ENCODE measurements at regions not wholly inside any gene's neighbourhood (a gene's known extent, or its start where the extent isn't known, plus 50 kb on each side); places are given as distances from the start of the nearest gene placed in this dataset.

DNA sequence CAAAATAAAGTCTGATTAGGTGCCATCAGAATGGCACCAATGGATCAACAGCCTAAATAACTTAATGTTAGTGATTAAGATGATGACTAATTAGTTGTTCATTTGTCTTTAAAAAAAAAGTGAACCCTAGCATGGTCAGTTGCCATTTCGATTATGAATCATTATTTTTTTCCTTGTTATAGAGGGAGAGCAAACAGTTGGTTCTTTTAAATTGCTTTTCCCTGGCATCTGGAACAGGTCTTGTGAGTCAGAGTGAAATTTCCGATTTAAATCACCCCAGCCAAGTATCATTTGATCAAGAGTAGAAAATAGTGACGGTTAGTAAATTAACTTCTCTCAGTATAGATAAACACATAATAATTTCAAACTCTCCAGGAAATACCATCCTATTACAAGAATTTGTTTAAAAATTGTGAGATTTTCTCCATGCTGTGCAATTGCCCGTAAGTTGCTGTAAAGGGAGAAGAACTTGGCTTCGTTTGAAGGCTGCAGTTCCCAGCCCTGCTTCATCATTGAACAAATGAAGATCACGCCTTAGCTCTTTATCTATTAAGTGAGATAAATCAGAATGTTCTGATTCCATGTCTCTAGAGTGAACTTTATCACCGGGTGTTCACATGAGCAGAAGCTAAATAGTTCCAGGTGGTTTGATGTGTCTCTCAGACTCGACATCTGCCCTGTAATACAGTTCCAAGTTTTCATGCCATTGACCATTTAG lies 741.3 kb downstream of the DOK5 start:
- no peak overlapping the region for H3K27ac ChIP-seq
- no peak overlapping the region for H3K4me2 ChIP-seq
- H3K27me3 ChIP-seq: no peaks in the 10 kb centered on the region
- H4K20me1 ChIP-seq: no peaks in the 10 kb centered on the region
- no peak for TF ChIP-seq Cebpa-rat (IDR thresholded peaks at IDR 0.05)
- no peaks in the 10 kb centered on the region for H3K36me3 ChIP-seq
- H3K4me3 ChIP-seq: no peak overlapping the region
- H3K4me1 ChIP-seq: no peaks in the 10 kb centered on the region
- peaks cover 0 to 7% (median 0%) of the 10 kb centered on the region in 11 experiments; a peak in 1 of 22 replicates for H3K9me3 ChIP-seq (replicated peaks in 1 of 11)
- H3K9ac ChIP-seq: no peak overlapping the region

DNA sequence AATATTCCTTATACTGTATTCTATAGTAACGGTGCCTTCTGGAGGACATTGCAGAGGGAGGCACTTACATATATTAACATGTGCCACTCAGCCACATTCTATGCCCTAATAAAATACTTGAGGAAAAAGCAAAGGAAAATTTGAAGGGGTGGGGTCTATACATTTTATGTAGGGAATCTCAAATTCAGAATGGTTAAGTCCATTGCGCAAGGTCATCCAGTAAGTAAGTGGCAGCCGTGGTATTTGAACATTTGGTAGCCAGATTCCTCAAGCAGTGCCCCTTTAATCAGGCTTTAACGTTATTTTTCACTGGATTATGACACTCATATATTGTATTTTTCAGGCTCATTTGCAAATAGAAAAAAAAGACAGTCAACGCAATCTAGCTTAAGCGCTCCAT lies 738.3 kb downstream of the DOK5 start:
- Histone ChIP-seq H3K4me2 (no peak overlapping the region), H3K27ac (no peak overlapping the region), H3K4me1 (no peaks in the 10 kb centered on the region), H3K27me3 (no peaks in the 10 kb centered on the region), H4K20me1 (no peaks in the 10 kb centered on the region), H3K9me3 (replicated peaks in 1 of 11) (no peaks in the 10 kb centered on the region), H3K9ac (no peak overlapping the region), H3K36me3 (no peaks in the 10 kb centered on the region), H3K4me3 (no peak overlapping the region)
- no peak for TF ChIP-seq Cebpa-rat (IDR thresholded peaks at IDR 0.05)

DNA sequence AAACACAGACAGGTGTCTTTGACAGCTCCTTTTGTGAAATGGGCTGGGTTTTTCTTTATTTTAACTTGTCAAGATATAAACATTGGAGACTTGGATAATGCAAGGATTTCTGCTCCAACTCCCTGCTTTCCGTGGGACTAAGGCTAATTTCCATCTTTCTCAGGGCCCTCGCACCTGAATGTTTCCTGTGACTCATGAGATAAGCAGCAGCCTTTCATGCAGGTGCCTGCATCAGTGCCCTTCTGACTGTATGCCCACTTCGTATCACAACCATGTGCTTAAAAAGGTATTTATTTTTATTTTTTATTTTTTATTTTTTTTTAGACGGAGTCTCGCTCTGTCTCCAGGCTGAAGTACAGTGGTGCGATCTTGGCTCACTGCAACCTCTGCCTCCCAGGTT lies 736.1 kb downstream of the DOK5 start:
- H3K4me1 ChIP-seq: no peaks in the 10 kb centered on the region
- H3K4me2 ChIP-seq: no peak overlapping the region
- no peaks in the 10 kb centered on the region for H4K20me1 ChIP-seq
- H3K27me3 ChIP-seq: no peaks in the 10 kb centered on the region
- H3K4me3 ChIP-seq: no peak overlapping the region
- no peaks in the 10 kb centered on the region for H3K36me3 ChIP-seq
- no peaks in the 10 kb centered on the region for H3K9me3 ChIP-seq (replicated peaks in 1 of 11)
- H3K9ac ChIP-seq: no peak overlapping the region
- no peak for TF ChIP-seq Cebpa-rat (IDR thresholded peaks at IDR 0.05)
- H3K27ac ChIP-seq: no peak overlapping the region

DNA sequence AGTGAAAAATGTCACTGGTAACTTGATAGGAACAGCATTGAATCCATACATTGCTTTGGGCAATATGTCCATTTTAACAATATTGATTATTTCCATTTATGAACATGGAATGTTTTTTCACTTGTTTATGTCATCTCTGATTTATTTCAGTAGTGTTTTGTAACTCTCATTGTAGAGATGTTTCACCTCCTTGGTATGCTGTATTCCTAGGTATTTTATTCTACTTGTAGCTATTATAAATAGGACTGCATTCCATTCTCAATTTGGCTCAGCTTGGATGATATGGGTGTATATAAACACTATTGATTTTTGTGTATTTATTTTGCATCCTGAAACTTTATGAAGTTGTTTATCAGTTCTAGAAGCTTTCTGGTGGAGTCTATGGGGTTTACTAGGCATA lies 730.3 kb downstream of the DOK5 start:
- Histone ChIP-seq H4K20me1 (no peaks in the 10 kb centered on the region), H3K9ac (no peak overlapping the region), H3K27me3 (no peaks in the 10 kb centered on the region), H3K9me3 (replicated peaks in 1 of 11) (no peaks in the 10 kb centered on the region), H3K4me1 (no peaks in the 10 kb centered on the region), H3K4me3 (no peak overlapping the region), H3K4me2 (no peak overlapping the region), H3K27ac (no peak overlapping the region), H3K36me3 (no peaks in the 10 kb centered on the region)
- no peak for TF ChIP-seq Cebpa-rat (IDR thresholded peaks at IDR 0.05)

DNA sequence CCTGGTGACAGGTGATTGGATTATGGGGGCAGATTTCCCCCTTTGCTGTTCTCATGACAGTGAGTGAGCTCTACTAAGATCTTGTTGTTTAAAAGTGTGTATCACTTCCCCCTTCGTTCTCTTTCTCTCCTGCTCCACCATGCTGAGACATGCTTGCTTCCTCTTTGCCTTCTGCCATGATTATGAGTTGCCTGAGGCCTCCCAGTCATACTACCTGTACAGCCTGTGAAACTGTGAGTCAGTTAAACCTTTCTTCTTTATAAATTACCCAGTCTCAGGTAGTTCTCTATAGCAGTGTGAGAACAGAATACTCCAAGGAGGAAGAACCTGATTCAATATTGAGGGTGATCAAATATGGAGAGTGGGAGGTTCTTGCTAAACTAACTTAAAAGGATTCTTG lies 724.9 kb downstream of the DOK5 start:
- Histone ChIP-seq H4K20me1 (no peaks in the 10 kb centered on the region), H3K4me1 (no peaks in the 10 kb centered on the region), H3K27me3 (no peaks in the 10 kb centered on the region), H3K9me3 (replicated peaks in 1 of 11) (peaks cover 0 to 9% (median 0%) of the 10 kb centered on the region in 11 experiments; a peak in 2 of 22 replicates), H3K36me3 (no peaks in the 10 kb centered on the region), H3K4me3 (no peak overlapping the region), H3K9ac (no peak overlapping the region), H3K4me2 (no peak overlapping the region), H3K27ac (no peak overlapping the region)
- no peak for TF ChIP-seq Cebpa-rat (IDR thresholded peaks at IDR 0.05)

DNA sequence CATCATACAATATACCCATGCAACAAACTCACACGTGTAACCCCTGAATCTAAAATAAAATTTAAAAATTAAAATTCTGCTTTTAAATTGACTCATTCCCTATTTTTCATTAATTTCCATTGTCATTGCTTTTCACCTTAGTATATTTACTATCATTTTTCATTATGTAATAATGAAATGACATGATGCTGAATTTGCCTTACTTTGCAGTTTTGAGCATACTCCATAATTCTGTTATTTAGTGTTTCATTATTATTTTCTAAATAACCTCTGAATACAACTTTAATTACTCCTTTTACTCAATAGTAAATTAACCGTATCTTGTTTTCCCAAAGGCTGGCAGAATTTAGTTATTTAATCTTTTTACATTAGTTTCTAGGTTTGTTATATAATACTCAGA lies 719.6 kb downstream of the DOK5 start:
- TF ChIP-seq Cebpa-rat (IDR thresholded peaks at IDR 0.05): no peak
- H3K27me3 ChIP-seq: no peaks in the 10 kb centered on the region
- H3K36me3 ChIP-seq: no peaks in the 10 kb centered on the region
- no peak overlapping the region for H3K4me2 ChIP-seq
- no peak overlapping the region for H3K9ac ChIP-seq
- peaks cover 0 to 9% (median 0%) of the 10 kb centered on the region in 11 experiments; a peak in 2 of 22 replicates for H3K9me3 ChIP-seq (replicated peaks in 1 of 11)
- H3K4me1 ChIP-seq: no peaks in the 10 kb centered on the region
- no peak overlapping the region for H3K4me3 ChIP-seq
- H4K20me1 ChIP-seq: no peaks in the 10 kb centered on the region
- H3K27ac ChIP-seq: no peak overlapping the region

DNA sequence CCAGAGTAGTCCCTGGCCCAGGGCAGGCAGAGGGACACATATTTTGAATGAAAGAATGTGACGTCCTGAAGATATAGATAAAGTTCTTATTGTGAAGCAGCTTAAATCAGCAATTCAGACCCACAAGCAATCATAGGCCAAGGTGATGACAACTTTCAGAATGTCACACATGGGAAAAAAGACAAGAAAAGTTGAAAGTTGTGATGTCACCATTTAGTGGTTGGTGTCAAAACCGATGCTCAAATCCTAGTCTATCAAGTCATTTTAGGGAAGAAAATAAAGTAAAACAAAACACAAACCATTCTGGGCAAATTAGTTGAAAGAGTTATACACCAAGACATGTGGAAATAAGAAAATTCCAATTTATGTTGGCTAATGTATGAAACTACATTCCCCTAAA lies 710.8 kb downstream of the DOK5 start:
- no peaks in the 10 kb centered on the region for H4K20me1 ChIP-seq
- TF ChIP-seq Cebpa-rat (IDR thresholded peaks at IDR 0.05): no peak
- H3K9me3 ChIP-seq (replicated peaks in 1 of 11): no peaks in the 10 kb centered on the region
- no peak overlapping the region for H3K27ac ChIP-seq
- H3K9ac ChIP-seq: no peak overlapping the region
- no peak overlapping the region for H3K4me3 ChIP-seq
- no peaks in the 10 kb centered on the region for H3K27me3 ChIP-seq
- no peaks in the 10 kb centered on the region for H3K36me3 ChIP-seq
- H3K4me2 ChIP-seq: no peak overlapping the region
- H3K4me1 ChIP-seq: no peaks in the 10 kb centered on the region

DNA sequence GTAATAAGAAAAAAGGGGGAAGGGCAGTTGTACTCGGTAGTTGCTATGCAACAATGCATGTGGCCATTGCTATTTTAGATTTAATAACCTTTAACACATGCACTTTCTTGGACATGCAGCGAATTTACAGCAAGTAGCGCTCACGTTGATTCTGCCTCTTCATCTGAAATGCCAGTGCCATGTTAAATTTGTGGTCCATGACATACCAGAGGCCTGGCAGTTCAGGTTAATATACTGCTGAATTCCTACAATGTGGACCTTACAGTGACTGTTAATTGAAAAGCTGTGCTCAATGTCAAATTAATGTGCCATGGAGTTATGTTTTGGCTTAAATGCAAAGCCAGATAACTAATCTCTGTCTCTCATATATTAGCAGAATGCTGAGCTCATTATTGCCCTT lies 699.7 kb downstream of the DOK5 start:
- no peak overlapping the region for H3K4me2 ChIP-seq
- H3K9ac ChIP-seq: no peak overlapping the region
- H3K36me3 ChIP-seq: no peaks in the 10 kb centered on the region
- H3K27ac ChIP-seq: no peak overlapping the region
- peaks cover 0 to 4% (median 0%) of the 10 kb centered on the region in 11 experiments; a peak in 1 of 22 replicates for H3K9me3 ChIP-seq (replicated peaks in 1 of 11)
- H3K4me3 ChIP-seq: no peak overlapping the region
- no peak for TF ChIP-seq Cebpa-rat (IDR thresholded peaks at IDR 0.05)
- H3K4me1 ChIP-seq: peaks cover 0 to 17% (median 0%) of the 10 kb centered on the region in 10 experiments; a peak in 7 of 20 replicates
- H4K20me1 ChIP-seq: no peaks in the 10 kb centered on the region
- no peaks in the 10 kb centered on the region for H3K27me3 ChIP-seq

DNA sequence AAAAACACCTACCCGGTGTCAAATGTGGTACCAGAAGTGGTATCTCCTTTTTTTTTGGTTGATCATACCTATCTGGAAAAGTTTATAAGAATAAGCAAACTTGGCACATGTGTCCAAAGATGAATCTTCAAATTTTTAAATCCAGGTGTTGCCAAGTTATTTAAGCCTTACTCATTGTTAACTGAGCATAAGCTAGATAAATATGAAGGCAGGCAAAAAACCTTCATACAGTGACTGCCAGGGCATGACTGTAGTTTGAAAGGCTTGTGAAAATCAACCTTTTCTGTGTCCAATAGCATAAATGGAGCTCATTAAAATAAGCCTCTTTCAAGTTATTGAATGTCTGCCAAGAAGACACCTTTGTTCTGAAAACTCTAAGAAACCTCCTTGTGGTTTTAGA lies 699.2 kb downstream of the DOK5 start:
- no peak overlapping the region for H3K27ac ChIP-seq
- H3K4me3 ChIP-seq: no peak overlapping the region
- no peak overlapping the region for H3K4me2 ChIP-seq
- no peaks in the 10 kb centered on the region for H3K36me3 ChIP-seq
- H3K9ac ChIP-seq: no peak overlapping the region
- no peak for TF ChIP-seq Cebpa-rat (IDR thresholded peaks at IDR 0.05)
- H3K9me3 ChIP-seq (replicated peaks in 1 of 11): no peaks in the 10 kb centered on the region
- H4K20me1 ChIP-seq: no peaks in the 10 kb centered on the region
- peaks cover 0 to 17% (median 0%) of the 10 kb centered on the region in 10 experiments; a peak in 7 of 20 replicates for H3K4me1 ChIP-seq
- no peaks in the 10 kb centered on the region for H3K27me3 ChIP-seq

DNA sequence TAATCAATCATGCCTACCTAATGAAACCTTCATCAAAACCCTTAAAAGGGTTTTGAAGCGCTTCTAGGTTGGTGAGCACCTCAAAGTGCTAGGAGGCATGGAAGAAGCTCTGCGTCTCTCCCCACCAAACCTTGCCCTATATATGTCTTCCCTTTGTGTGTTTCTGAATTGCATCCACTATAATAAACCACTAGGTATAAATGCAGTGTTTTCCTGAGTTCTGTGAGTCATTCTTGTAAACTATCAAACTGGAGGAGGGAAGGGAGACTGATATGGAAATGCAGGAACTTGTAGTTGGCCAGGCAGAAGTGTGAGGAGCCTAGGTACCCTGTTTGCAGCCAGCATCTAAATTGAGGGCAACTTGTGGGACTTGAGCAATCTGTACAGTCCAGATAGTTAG lies 698.8 kb downstream of the DOK5 start:
- Histone ChIP-seq H4K20me1 (no peaks in the 10 kb centered on the region), H3K27me3 (no peaks in the 10 kb centered on the region), H3K27ac (no peak overlapping the region), H3K9me3 (replicated peaks in 1 of 11) (no peaks in the 10 kb centered on the region), H3K36me3 (no peaks in the 10 kb centered on the region), H3K4me3 (no peak overlapping the region), H3K4me1 (peaks cover 0 to 17% (median 0%) of the 10 kb centered on the region in 10 experiments; a peak in 7 of 20 replicates), H3K9ac (no peak overlapping the region), H3K4me2 (no peak overlapping the region)
- TF ChIP-seq Cebpa-rat (IDR thresholded peaks at IDR 0.05): no peak

Data from BLaER1 treated with 17β-estradiol and CSF1 and Interleukin-3, amounts not matched to agents 10 nM and 100 nM (cell line).